ENCODE measurements at regions not wholly inside any gene's neighbourhood (a gene's known extent, or its start where the extent isn't known, plus 50 kb on each side); places are given as distances from the start of the nearest gene placed in this dataset.
"Not testable (repeated sequence)": the region's sequence is repeated elsewhere in the genome, so short reads cannot be mapped to it uniquely, and the experiment has no call there.

GRCh38 chr14:53743371-53743770, 213.3 kb downstream of the BMP4 start:
- peak in 2 of 3 donors; percentile 37 to 44 for DNase-seq

GRCh38 chr14:53742233-53742620, 214.4 kb downstream of the BMP4 start:
- peak in 1 of 3 donors; percentile 11 for DNase-seq

- peak; percentile 18 to 52 (median 26) for DNase-seq
Observed at GRCh38 chr14:53741479-53742232, 215.0 kb downstream of the BMP4 start.

GRCh38 chr14:53740570-53740969, 216.1 kb downstream of the BMP4 start:
- no peak for DNase-seq

GRCh38 chr14:53735916-53736315, 220.7 kb downstream of the BMP4 start:
- peak in 1 of 3 donors; percentile 7 for DNase-seq

- no peak for DNase-seq
Observed at GRCh38 chr14:53723221-53723620, 233.4 kb downstream of the BMP4 start.

GRCh38 chr14:53719536-53719935, 237.1 kb downstream of the BMP4 start:
- DNase-seq, result no peak

- DNase-seq, result peak in 1 of 3 donors; percentile 16
Observed at GRCh38 chr14:53716578-53716977, 240.0 kb downstream of the BMP4 start.

GRCh38 chr14:53715193-53715721, 241.4 kb downstream of the BMP4 start:
- peak in 2 of 3 donors; percentile 53 to 59 for DNase-seq

GRCh38 chr14:53714495-53715192, 242.0 kb downstream of the BMP4 start:
- DNase-seq, result peak in 2 of 3 donors; percentile 30 to 52

GRCh38 chr14:53712901-53713300, 243.7 kb downstream of the BMP4 start:
- DNase-seq, result not testable (repeated sequence)

- DNase-seq, result no peak
Observed at GRCh38 chr14:53711205-53711604, 245.4 kb downstream of the BMP4 start.

- no peak for DNase-seq
Observed at GRCh38 chr14:53710615-53711014, 246.0 kb downstream of the BMP4 start.

- no peak for DNase-seq
Observed at GRCh38 chr14:53709381-53709780, 247.2 kb downstream of the BMP4 start.

GRCh38 chr14:53703457-53703856, 253.2 kb downstream of the BMP4 start:
- DNase-seq, result no peak

- no peak for DNase-seq
Observed at GRCh38 chr14:53701108-53701875, 255.3 kb downstream of the BMP4 start.

- DNase-seq, result no peak
Observed at GRCh38 chr14:53696217-53696965, 260.2 kb downstream of the BMP4 start.

- no peak for DNase-seq
Observed at GRCh38 chr14:53695692-53696214, 260.9 kb downstream of the BMP4 start.

GRCh38 chr14:53692885-53693284, 263.7 kb downstream of the BMP4 start:
- DNase-seq, result peak in 1 of 3 donors; percentile 38

GRCh38 chr14:53692451-53692850, 264.2 kb downstream of the BMP4 start:
- peak in 1 of 3 donors; percentile 30 for DNase-seq

- no peak for DNase-seq
Observed at GRCh38 chr14:53683229-53683628, 273.4 kb downstream of the BMP4 start.
